Mesenchymal stem cell (in vitro differentiated cells and primary cell): ENCODE measurements at regions not wholly inside any gene's neighbourhood (a gene's known extent, or its start where the extent isn't known, plus 50 kb on each side); places are given as distances from the start of the nearest gene placed in this dataset.

Experiments used
- DNase-seq: peaks from one replicate; pipeline ENCODE4 v3.0.0-alpha.2; 2013
- H2AFZ ChIP-seq: one replicate; pipeline ENCODE4 v1.6.1; 2013; ENCODE audit warnings: low read depth, mild to moderate bottlenecking, control low read depth, inconsistent platforms, low read length, moderate library complexity
- H2AK5ac ChIP-seq: 2 replicates; pipeline ENCODE4 v1.6.1; 2013; ENCODE audit warnings: low read length, moderate library complexity, mild to moderate bottlenecking, inconsistent platforms; ENCODE audit not compliant: severe bottlenecking
- H2BK120ac ChIP-seq: one replicate; pipeline ENCODE4 v1.6.1; 2013; ENCODE audit warnings: low read depth, mild to moderate bottlenecking, inconsistent platforms, low read length, moderate library complexity
- H2BK12ac ChIP-seq, 2 experiments: one replicate each; pipeline ENCODE4 v1.6.1; 2013; ENCODE audit warnings: inconsistent platforms in 2 of 2, low read length in 2 of 2, mild to moderate bottlenecking in 2 of 2, moderate library complexity in 2 of 2, control low read depth in 1 of 2
- H2BK15ac ChIP-seq: one replicate; pipeline ENCODE4 v1.6.1; 2013; ENCODE audit warnings: mild to moderate bottlenecking, low read depth, inconsistent platforms; ENCODE audit not compliant: poor library complexity, severe bottlenecking
- H2BK5ac ChIP-seq: 2 replicates; pipeline ENCODE4 v1.6.1; 2013; ENCODE audit warnings: low read depth, mild to moderate bottlenecking, low read length, control low read depth, inconsistent platforms; ENCODE audit not compliant: poor library complexity, severe bottlenecking
- H3K14ac ChIP-seq, 2 experiments: one replicate each; pipeline ENCODE4 v1.6.1; 2013; ENCODE audit warnings: inconsistent platforms in 2 of 2, low read length in 2 of 2, control low read depth in 1 of 2, mild to moderate bottlenecking in 1 of 2, moderate library complexity in 1 of 2
- H3K18ac ChIP-seq, 2 experiments: one replicate each; pipeline ENCODE4 v1.6.1; 2013; ENCODE audit warnings: inconsistent platforms in 2 of 2, low read length in 2 of 2, control low read depth in 1 of 2, low read depth in 1 of 2, mild to moderate bottlenecking in 1 of 2
- H3K23ac ChIP-seq, 2 experiments: one replicate each; pipeline ENCODE4 v1.6.1; 2013; ENCODE audit warnings: inconsistent platforms in 2 of 2, low read length in 2 of 2, mild to moderate bottlenecking in 2 of 2, moderate library complexity in 2 of 2, control low read depth in 1 of 2
- H3K27ac ChIP-seq: 2 replicates; pipeline ENCODE4 v1.5.1; 2013; ENCODE audit warnings: mild to moderate bottlenecking, moderate library complexity, low read length, control low read depth, inconsistent platforms; ENCODE audit not compliant: poor library complexity, severe bottlenecking
- H3K27me3 ChIP-seq, 2 experiments: 2 replicates each; pipeline versions ENCODE4 v1.6.1 to v1.7.0; 2013; ENCODE audit warnings: low read length in 2 of 2, mild to moderate bottlenecking in 2 of 2, moderate library complexity in 2 of 2, control low read depth in 1 of 2, inconsistent platforms in 1 of 2; ENCODE audit not compliant: control insufficient read depth in 1 of 2, insufficient read depth in 1 of 2
- H3K36me3 ChIP-seq, 2 experiments: 2 replicates each; pipeline versions ENCODE4 v1.6.1 to v1.7.0; 2013; ENCODE audit warnings: low read length in 2 of 2, control low read depth in 1 of 2, inconsistent platforms in 1 of 2, low read depth in 1 of 2, mild to moderate bottlenecking in 1 of 2; ENCODE audit not compliant: insufficient read depth in 2 of 2, control insufficient read depth in 1 of 2
- H3K4ac ChIP-seq, 2 experiments: one replicate each; pipeline ENCODE4 v1.6.1; 2013; ENCODE audit warnings: inconsistent platforms in 2 of 2, low read length in 2 of 2, mild to moderate bottlenecking in 2 of 2, moderate library complexity in 2 of 2, control low read depth in 1 of 2, low read depth in 1 of 2
- H3K4me1 ChIP-seq: 2 replicates; pipeline ENCODE4 v1.6.1; 2013; ENCODE audit warnings: low read depth, low read length, control low read depth; ENCODE audit not compliant: control insufficient read depth, insufficient read depth
- H3K4me2 ChIP-seq: 2 replicates; pipeline ENCODE4 v1.6.1; 2013; ENCODE audit warnings: low read length, mild to moderate bottlenecking, inconsistent platforms; ENCODE audit not compliant: poor library complexity, severe bottlenecking
- H3K4me3 ChIP-seq, 2 experiments: 2 replicates each; pipeline versions ENCODE4 v1.5.1 to v1.7.0; 2013; ENCODE audit warnings: low read length in 2 of 2, mild to moderate bottlenecking in 2 of 2, control low read depth in 1 of 2, low read depth in 1 of 2; ENCODE audit not compliant: insufficient read depth in 1 of 2
- H3K79me1 ChIP-seq: replicated peaks from 2 replicates; pipeline ENCODE4 v1.6.1; 2013; ENCODE audit warnings: mild to moderate bottlenecking, control low read depth, low read length, inconsistent platforms; ENCODE audit not compliant: poor library complexity, severe bottlenecking
- H3K9ac ChIP-seq: 2 replicates; pipeline ENCODE4 v1.7.0; 2013; ENCODE audit warnings: mild to moderate bottlenecking, low read length, moderate library complexity
- H3K9me3 ChIP-seq: 2 replicates; pipeline ENCODE4 v1.7.0; 2013; ENCODE audit warnings: mild to moderate bottlenecking, low read length; ENCODE audit not compliant: control insufficient read depth
- H4K8ac ChIP-seq: one replicate; pipeline ENCODE4 v1.6.1; 2013; ENCODE audit warnings: inconsistent platforms, mild to moderate bottlenecking, low read length, moderate library complexity
- H4K91ac ChIP-seq: one replicate; pipeline ENCODE4 v1.6.1; 2013; ENCODE audit warnings: mild to moderate bottlenecking, low read length, inconsistent platforms
- WGBS: methylation state at CpG from one replicate; pipeline ENCODE4 v1.1.7; 2013; ENCODE audit warnings: mixed read lengths; 5-methylcytosine and 5-hydroxymethylcytosine counted together

DNA sequence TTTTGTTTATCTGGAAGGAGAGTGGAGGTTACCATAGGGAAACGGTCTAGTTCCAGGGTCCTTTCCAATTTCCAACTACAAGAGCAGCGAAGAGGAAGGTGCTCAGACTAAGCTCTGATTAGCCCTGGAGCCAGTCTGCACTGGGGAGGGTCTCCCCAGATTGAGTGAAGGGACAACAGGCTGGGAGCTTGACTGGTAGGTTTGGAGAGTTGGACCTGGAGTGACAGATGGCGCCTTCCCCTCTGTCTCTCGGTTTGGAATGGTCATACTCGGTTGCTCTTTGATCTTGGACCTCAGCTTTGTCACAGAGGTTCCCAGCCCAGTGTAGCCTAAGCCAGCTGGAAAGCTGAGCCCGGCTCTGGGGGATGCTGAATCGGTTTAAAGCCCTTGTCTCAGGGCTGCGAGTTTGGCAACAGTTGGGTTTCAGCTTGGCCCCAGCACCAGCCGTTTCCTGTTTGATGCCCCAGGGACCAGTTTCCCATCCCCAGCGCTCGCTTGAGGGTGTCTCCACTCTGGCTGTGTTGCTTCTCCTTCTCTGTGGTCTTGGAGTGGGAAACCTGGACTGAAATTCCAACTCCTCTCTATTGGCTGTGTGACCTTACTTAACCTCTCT is 53.1 kb upstream of the ULK4 start:
- Histone ChIP-seq H3K14ac (no peak overlapping the region), H3K18ac (no peak overlapping the region), H3K27ac (no peak overlapping the region), H4K8ac (no peak overlapping the region), H3K4me3 (peak overlapping the region; percentile 11 to 95), H3K4ac (peak overlapping the region; percentile 6 to 9), H2BK12ac (no peak overlapping the region), H3K79me1 (peaks cover 10% of the 10 kb centered on the region), H3K9me3 (no peaks in the 10 kb centered on the region), H3K23ac (peak overlapping the region in 1 of 2 experiments; percentile 6), H2BK120ac (no peak overlapping the region), H3K36me3 (no peaks in the 10 kb centered on the region), H3K27me3 (no peaks in the 10 kb centered on the region), H3K4me1 (peaks cover 14% of the 10 kb centered on the region), H2BK15ac (no peak overlapping the region), H2BK5ac (no peak overlapping the region), H3K9ac (peak overlapping the region; percentile 98), H3K4me2 (peak overlapping the region; percentile 79), H2AK5ac (peak overlapping the region; percentile 1), H4K91ac (no peak overlapping the region), H2AFZ (no peak overlapping the region)
- DNase-seq: peak; percentile 45
- WGBS: 25% methylated on average over 10 of the region's 11 CpGs

DNA sequence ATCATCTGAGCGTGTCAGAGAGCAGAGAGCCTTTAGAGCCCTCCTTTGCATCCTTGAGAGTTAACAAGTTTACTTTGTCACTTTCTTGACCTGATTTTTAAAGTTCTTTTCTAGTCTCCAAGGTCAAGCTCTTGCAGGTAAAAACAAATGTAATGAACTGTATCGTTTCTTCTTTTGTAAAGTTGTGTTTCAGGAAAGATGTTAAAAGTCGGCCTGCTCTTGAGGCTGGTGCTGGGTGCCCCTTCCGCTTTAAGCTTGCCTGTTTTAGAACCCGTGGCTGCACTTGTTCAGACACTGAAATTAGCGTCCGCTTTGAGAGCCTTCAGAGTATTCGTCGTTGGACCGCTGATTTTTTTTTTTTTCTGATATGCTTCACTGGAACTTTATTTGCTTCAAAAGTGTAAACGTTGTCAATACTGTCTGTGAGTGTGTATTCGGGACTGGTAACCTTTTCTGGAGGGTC is 52.6 kb upstream of the ULK4 start:
- H3K79me1 ChIP-seq: peaks cover 10% of the 10 kb centered on the region
- no peaks in the 10 kb centered on the region for H3K27me3 ChIP-seq

DNA sequence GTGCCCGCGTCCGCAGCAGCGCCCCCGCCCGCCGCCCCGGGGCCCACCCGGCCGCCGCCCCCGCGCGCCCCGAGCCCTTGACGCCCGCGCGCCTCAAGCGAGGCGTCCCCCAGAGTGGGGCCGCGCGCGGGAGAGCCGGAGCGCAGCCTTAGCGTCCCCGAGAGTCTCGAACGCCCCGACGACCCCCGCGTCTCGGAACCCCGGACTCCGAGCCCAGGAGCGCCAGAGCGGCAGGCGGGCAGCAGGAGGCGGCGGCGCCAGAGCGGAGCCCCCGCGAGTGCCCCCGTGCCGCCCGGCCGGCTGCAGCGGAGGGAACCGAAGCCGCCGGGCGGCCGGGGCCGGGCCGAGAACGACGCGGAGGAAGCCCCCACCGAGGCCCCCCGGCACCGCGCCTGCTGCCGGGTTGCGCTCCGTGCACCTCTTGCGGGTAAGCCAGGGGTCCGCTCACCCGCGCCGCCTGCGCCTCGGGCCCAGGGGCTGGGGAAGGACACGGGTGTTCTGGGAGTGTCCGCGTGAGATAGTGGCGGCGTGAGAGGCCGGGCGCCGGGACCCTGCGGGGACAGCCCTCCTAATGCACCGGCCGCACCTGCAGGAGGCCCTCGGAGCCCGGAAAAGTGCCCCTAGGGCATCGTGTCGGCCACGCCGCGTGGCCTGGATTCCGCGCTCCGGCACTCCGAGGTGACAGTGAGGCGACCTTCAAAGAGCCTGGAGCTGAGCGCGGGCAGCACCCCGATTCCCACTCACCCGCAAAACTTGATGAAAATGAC is 52.0 kb upstream of the ULK4 start:
- Histone ChIP-seq H3K4me1 (peaks cover 9% of the 10 kb centered on the region), H2BK120ac (peak overlapping the region; percentile 15), H3K9ac (peak overlapping the region; percentile 98), H3K4ac (peak overlapping the region; percentile 35 to 91), H3K9me3 (no peaks in the 10 kb centered on the region), H4K91ac (peak overlapping the region; percentile 52), H3K18ac (peak overlapping the region; percentile 60 to 97), H2AFZ (peak overlapping the region; percentile 51), H3K79me1 (peaks cover 10% of the 10 kb centered on the region), H3K36me3 (no peaks in the 10 kb centered on the region), H3K23ac (peak overlapping the region; percentile 43 to 97), H2BK15ac (peak overlapping the region; percentile 97), H3K4me2 (peak overlapping the region; percentile 79), H3K27me3 (no peaks in the 10 kb centered on the region), H2BK5ac (no peak overlapping the region), H4K8ac (peak overlapping the region; percentile 78), H3K4me3 (peak overlapping the region; percentile 92 to 95), H3K14ac (peak overlapping the region in 1 of 2 experiments; percentile 82), H2BK12ac (peak overlapping the region in 1 of 2 experiments; percentile 30), H2AK5ac (no peak overlapping the region), H3K27ac (no peak overlapping the region)
- WGBS: 1% methylated on average over 56 of the region's 103 CpGs
- no peak for DNase-seq

More for the DNA sequence above, 52.6 kb upstream of the ULK4 start:
- peak; percentile 33 for DNase-seq
- H3K14ac ChIP-seq: peak overlapping the region in 1 of 2 experiments; percentile 82
- no peak overlapping the region for H4K8ac ChIP-seq
- H2BK12ac ChIP-seq: no peak overlapping the region
- H2AFZ ChIP-seq: no peak overlapping the region
- peak overlapping the region in 1 of 2 experiments; percentile 91 for H3K4ac ChIP-seq
- WGBS: 16% methylated on average over 12 of the region's 12 CpGs
- peak overlapping the region; percentile 92 to 95 for H3K4me3 ChIP-seq
- no peak overlapping the region for H4K91ac ChIP-seq
- no peak overlapping the region for H2AK5ac ChIP-seq
- no peak overlapping the region for H3K27ac ChIP-seq
- H3K4me1 ChIP-seq: peaks cover 12% of the 10 kb centered on the region
- peak overlapping the region in 1 of 2 experiments; percentile 97 for H3K18ac ChIP-seq
- H3K36me3 ChIP-seq: no peaks in the 10 kb centered on the region
- H2BK5ac ChIP-seq: no peak overlapping the region
- peak overlapping the region; percentile 98 for H3K9ac ChIP-seq
- H3K4me2 ChIP-seq: peak overlapping the region; percentile 79
- no peak overlapping the region for H2BK15ac ChIP-seq
- H3K9me3 ChIP-seq: no peaks in the 10 kb centered on the region
- no peak overlapping the region for H2BK120ac ChIP-seq
- H3K23ac ChIP-seq: no peak overlapping the region
